B cell (primary cell): ENCODE measurements at regions not wholly inside any gene's neighbourhood (a gene's known extent, or its start where the extent isn't known, plus 50 kb on each side); places are given as distances from the start of the nearest gene placed in this dataset.

Experiments used
- ATAC-seq: fragments of 200-7000 bp; cut with Tn5 transposase; one replicate; pipeline ENCODE4 v1.10.0; 2021; ENCODE audit warnings: low read depth, mild to moderate bottlenecking, moderate number of reproducible peaks, moderate library complexity
- CTCF ChIA-PET: fragments of 350-600 bp; sonication (Branson Sonifier 250); formaldehyde crosslinking; loops from one replicate; lab custom pipeline; 2021; ENCODE audit warnings: antibody characterized with exemption, inconsistent platforms; lab: Charles Lee
- POLR2A ChIA-PET: fragments of 350-600 bp; sonication (Branson Sonifier 250); formaldehyde crosslinking; loops from one replicate; lab custom pipeline; 2021; ENCODE audit warnings: antibody characterized with exemption; lab: Charles Lee
- DNase-seq: peaks from one replicate; pipeline ENCODE4 v3.0.0; 2013
- H2AFZ ChIP-seq: 2 replicates; pipeline ENCODE4 v1.6.1; 2012; ENCODE audit warnings: mild to moderate bottlenecking, low read depth, low read length; ENCODE audit not compliant: insufficient read depth, poor library complexity, severe bottlenecking
- H3K27ac ChIP-seq, 2 donors: 1 replicate in 1 of 2; 2 replicates in 1 of 2; pipeline ENCODE4 v1.5.1; 2012 to 2013; ENCODE audit warnings: low read length in 2 of 2, mild to moderate bottlenecking in 2 of 2, moderate library complexity in 1 of 2
- H3K27me3 ChIP-seq, 4 experiments: fragments of 200-600 bp in 1 of 4; sonication (generic) in 1 of 4; replicated peaks in 1 of 4; 1 replicate in 2 of 4; 2 replicates in 2 of 4; pipeline versions ENCODE4 v1.6.1 to v1.7.0; 2013 to 2016; ENCODE audit warnings: low read length in 3 of 4, mild to moderate bottlenecking in 2 of 4, mixed read lengths in 1 of 4, moderate library complexity in 1 of 4; ENCODE audit not compliant: insufficient read depth in 4 of 4, control insufficient read depth in 3 of 4; ENCODE audit errors: control extremely low read depth in 1 of 4
- H3K36me3 ChIP-seq, 2 experiments: replicated peaks in 1 of 2; 1 replicate in 1 of 2; 2 replicates in 1 of 2; pipeline versions ENCODE4 v1.6.1 to v1.7.1; 2013; ENCODE audit warnings: low read length in 1 of 2; ENCODE audit not compliant: insufficient read depth in 2 of 2, control insufficient read depth in 1 of 2; ENCODE audit errors: control extremely low read depth in 1 of 2, extremely low read depth in 1 of 2
- H3K4me1 ChIP-seq, 2 donors: fragments of 200-600 bp in 1 of 2; sonication (generic) in 1 of 2; 1 replicate in 1 of 2; 2 replicates in 1 of 2; pipeline versions ENCODE4 v1.5.1 to v1.6.1; 2013 to 2017; ENCODE audit warnings: low read length in 2 of 2; ENCODE audit not compliant: control insufficient read depth in 2 of 2, insufficient read depth in 2 of 2
- H3K4me2 ChIP-seq: replicated peaks from 2 replicates; pipeline ENCODE3; 2012; ENCODE audit warnings: mild to moderate bottlenecking, low read depth, low read length; ENCODE audit not compliant: poor library complexity, severe bottlenecking
- H3K4me3 ChIP-seq, 5 experiments: fragments of 200-600 bp in 1 of 5; sonication (generic) in 1 of 5; 1 replicate in 3 of 5; 2 replicates in 2 of 5; pipeline versions ENCODE4 v1.5.1 to v1.7.0; 2011 to 2016; ENCODE audit warnings: low read length in 4 of 5, mild to moderate bottlenecking in 4 of 5, low read depth in 2 of 5, control low read depth in 1 of 5, moderate library complexity in 1 of 5; ENCODE audit not compliant: insufficient read depth in 1 of 5; ENCODE audit errors: control extremely low read depth in 1 of 5, extremely low read depth in 1 of 5
- H3K79me2 ChIP-seq: fragments of 200-600 bp; sonication (generic); one replicate; pipeline ENCODE4 v1.6.0; 2016; ENCODE audit warnings: low read length; ENCODE audit not compliant: control insufficient read depth, insufficient read depth
- H3K9ac ChIP-seq: fragments of 200-600 bp; sonication (generic); 2 replicates; pipeline ENCODE4 v1.6.1; 2017; ENCODE audit warnings: mild to moderate bottlenecking, low read length, moderate library complexity
- H3K9me3 ChIP-seq, 3 donors: one replicate each; pipeline versions ENCODE4 v1.6.1 to v1.7.1; 2013; ENCODE audit warnings: low read length in 2 of 3; ENCODE audit not compliant: control insufficient read depth in 2 of 3, insufficient read depth in 1 of 3; ENCODE audit errors: control extremely low read depth in 1 of 3
- H4K20me1 ChIP-seq: 2 replicates; pipeline ENCODE4 v1.6.0; 2012; ENCODE audit warnings: mild to moderate bottlenecking, low read length; ENCODE audit not compliant: insufficient read depth, control insufficient read depth, poor library complexity, severe bottlenecking
- H3K27ac Mint-ChIP-seq: one replicate; pipeline ENCODE4 v1.8.0; 2021; ENCODE audit warnings: mixed read lengths
- H3K27me3 Mint-ChIP-seq: one replicate; pipeline ENCODE4 v1.8.0; 2021; ENCODE audit warnings: mixed read lengths
- H3K4me1 Mint-ChIP-seq: one replicate; pipeline ENCODE4 v1.8.0; 2021; ENCODE audit warnings: mixed read lengths
- H3K4me3 Mint-ChIP-seq: one replicate; pipeline ENCODE4 v1.8.0; 2021; ENCODE audit warnings: mixed read lengths
- H3K9me3 Mint-ChIP-seq: one replicate; pipeline ENCODE4 v1.8.0; 2022; ENCODE audit warnings: mixed read lengths; ENCODE audit not compliant: insufficient read depth
- CTCF ChIP-seq: fragments of 200-600 bp; IDR thresholded peaks from one replicate; pipeline ENCODE4 v1.8.0; 2022; ENCODE audit warnings: antibody characterized with exemption, mild to moderate bottlenecking
- EZH2 ChIP-seq: IDR thresholded peaks from 2 replicates; pipeline ENCODE4 v1.6.1; 2012; ENCODE audit warnings: borderline replicate concordance, low read depth, mild to moderate bottlenecking, moderate library complexity, low read length; ENCODE audit not compliant: insufficient read depth, poor library complexity, severe bottlenecking
- WGBS: methylation state at CpG from one replicate; pipeline ENCODE4 v1.1.5; 2013; ENCODE audit warnings: missing lambda C conversion rate; ENCODE audit not compliant: insufficient coverage; 5-methylcytosine and 5-hydroxymethylcytosine counted together
- intact Hi-C: fragments of 100-400 bp; cut with micrococcal nuclease; formaldehyde crosslinking; loops from one replicate; pipeline ENCODE4 v1.10.0; 2022

- 67% methylated on average over 1 of the region's 2 CpGs for WGBS
- Histone ChIP-seq H3K79me2 (no peaks in the 10 kb centered on the region), H3K27me3 (no peaks in the 10 kb centered on the region), H3K4me2 (no peak overlapping the region), H3K27ac (no peak overlapping the region), H2AFZ (no peak overlapping the region), H4K20me1 (no peaks in the 10 kb centered on the region), H3K4me1 (no peaks in the 10 kb centered on the region), H3K36me3 (no peaks in the 10 kb centered on the region), H3K4me3 (no peak overlapping the region), H3K9ac (no peak overlapping the region), H3K9me3 (peaks cover 0 to 5% (median 0%) of the 10 kb centered on the region in 3 donors)
- Mint-ChIP-seq H3K27me3 (no peaks in the 10 kb centered on the region), H3K4me3 (no peak overlapping the region), H3K9me3 (no peaks in the 10 kb centered on the region), H3K27ac (no peak overlapping the region), H3K4me1 (no peaks in the 10 kb centered on the region)
- ATAC-seq (no peak), DNase-seq (no peak)
- TF ChIP-seq CTCF, result no peak
- POLR2A ChIA-PET, result no interaction called here
- intact Hi-C loops, result no loop called here
- CTCF ChIA-PET, result no interaction called here
Observed at GRCh38 chr4:115360431-115360830, 247.0 kb upstream of the NDST4 start.

GRCh38 chr4:115357776-115358175, 244.4 kb upstream of the NDST4 start:
- Histone ChIP-seq H3K4me1 (no peaks in the 10 kb centered on the region), H2AFZ (no peak overlapping the region), H3K9ac (no peak overlapping the region), H3K9me3 (peaks cover 0 to 8% (median 3%) of the 10 kb centered on the region in 3 donors), H3K27ac (no peak overlapping the region), H3K4me2 (no peak overlapping the region), H3K36me3 (no peaks in the 10 kb centered on the region), H3K79me2 (no peaks in the 10 kb centered on the region), H3K27me3 (no peaks in the 10 kb centered on the region), H4K20me1 (no peaks in the 10 kb centered on the region), H3K4me3 (no peak overlapping the region)
- Mint-ChIP-seq H3K27ac (no peak overlapping the region), H3K9me3 (peaks cover 5% of the 10 kb centered on the region), H3K4me1 (no peaks in the 10 kb centered on the region), H3K27me3 (no peaks in the 10 kb centered on the region), H3K4me3 (no peak overlapping the region)
- intact Hi-C loops, result no loop called here
- no peak for TF ChIP-seq CTCF
- TF ChIP-seq EZH2, result no peak
- no peak for DNase-seq
- ChIA-PET POLR2A (no interaction called here), CTCF (no interaction called here)
- no peak for ATAC-seq
